ENCODE measurements at regions not wholly inside any gene's neighbourhood (a gene's known extent, or its start where the extent isn't known, plus 50 kb on each side); places are given as distances from the start of the nearest gene placed in this dataset.
"Not testable (repeated sequence)": the region's sequence is repeated elsewhere in the genome, so short reads cannot be mapped to it uniquely, and the experiment has no call there.

GRCh38 chr10:52505341-52505740 is 191.3 kb downstream of the DKK1 start:
- TF ChIP-seq, protein P1, sequence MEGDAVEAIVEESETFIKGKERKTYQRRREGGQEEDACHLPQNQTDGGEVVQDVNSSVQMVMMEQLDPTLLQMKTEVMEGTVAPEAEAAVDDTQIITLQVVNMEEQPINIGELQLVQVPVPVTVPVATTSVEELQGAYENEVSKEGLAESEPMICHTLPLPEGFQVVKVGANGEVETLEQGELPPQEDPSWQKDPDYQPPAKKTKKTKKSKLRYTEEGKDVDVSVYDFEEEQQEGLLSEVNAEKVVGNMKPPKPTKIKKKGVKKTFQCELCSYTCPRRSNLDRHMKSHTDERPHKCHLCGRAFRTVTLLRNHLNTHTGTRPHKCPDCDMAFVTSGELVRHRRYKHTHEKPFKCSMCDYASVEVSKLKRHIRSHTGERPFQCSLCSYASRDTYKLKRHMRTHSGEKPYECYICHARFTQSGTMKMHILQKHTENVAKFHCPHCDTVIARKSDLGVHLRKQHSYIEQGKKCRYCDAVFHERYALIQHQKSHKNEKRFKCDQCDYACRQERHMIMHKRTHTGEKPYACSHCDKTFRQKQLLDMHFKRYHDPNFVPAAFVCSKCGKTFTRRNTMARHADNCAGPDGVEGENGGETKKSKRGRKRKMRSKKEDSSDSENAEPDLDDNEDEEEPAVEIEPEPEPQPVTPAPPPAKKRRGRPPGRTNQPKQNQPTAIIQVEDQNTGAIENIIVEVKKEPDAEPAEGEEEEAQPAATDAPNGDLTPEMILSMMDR (IDR thresholded peaks at IDR 0.05; ENCODE audit: insufficient read depth, low read depth, low read length): not testable (repeated sequence)
- not testable (repeated sequence) for TF ChIP-seq EZH2 (IDR thresholded peaks at IDR 0.05; ENCODE audit: insufficient read depth, low read length)

All from astrocyte (in vitro differentiated cells and primary cell).